ENCODE measurements at regions not wholly inside any gene's neighbourhood (a gene's known extent, or its start where the extent isn't known, plus 50 kb on each side); places are given as distances from the start of the nearest gene placed in this dataset.

- no peak for TF ChIP-seq POLR2A (IDR thresholded peaks at IDR 0.05)
- no peak for TF ChIP-seq CTCF (IDR thresholded peaks at IDR 0.05)
Measured at GRCh38 chr7:41185851-41186250, 517.0 kb downstream of the INHBA start.

Data from right lobe of liver (tissue), 4 donors.